T-helper 1 cell treated with Interleukin-12 subunit alpha and Interleukin-12 subunit beta and Interleukin-4 antibody, amounts not matched to agents 30 ng/mL and 1 ng/mL, for 36 hours (primary cell): ENCODE measurements at regions not wholly inside any gene's neighbourhood (a gene's known extent, or its start where the extent isn't known, plus 50 kb on each side); places are given as distances from the start of the nearest gene placed in this dataset.
"Not testable (repeated sequence)": the region's sequence is repeated elsewhere in the genome, so short reads cannot be mapped to it uniquely, and the experiment has no call there.

Source experiments
- intact Hi-C: fragments of 100-400 bp; cut with micrococcal nuclease; formaldehyde crosslinking; loops from one replicate; pipeline ENCODE4 v1.15.1; 2024

DNA sequence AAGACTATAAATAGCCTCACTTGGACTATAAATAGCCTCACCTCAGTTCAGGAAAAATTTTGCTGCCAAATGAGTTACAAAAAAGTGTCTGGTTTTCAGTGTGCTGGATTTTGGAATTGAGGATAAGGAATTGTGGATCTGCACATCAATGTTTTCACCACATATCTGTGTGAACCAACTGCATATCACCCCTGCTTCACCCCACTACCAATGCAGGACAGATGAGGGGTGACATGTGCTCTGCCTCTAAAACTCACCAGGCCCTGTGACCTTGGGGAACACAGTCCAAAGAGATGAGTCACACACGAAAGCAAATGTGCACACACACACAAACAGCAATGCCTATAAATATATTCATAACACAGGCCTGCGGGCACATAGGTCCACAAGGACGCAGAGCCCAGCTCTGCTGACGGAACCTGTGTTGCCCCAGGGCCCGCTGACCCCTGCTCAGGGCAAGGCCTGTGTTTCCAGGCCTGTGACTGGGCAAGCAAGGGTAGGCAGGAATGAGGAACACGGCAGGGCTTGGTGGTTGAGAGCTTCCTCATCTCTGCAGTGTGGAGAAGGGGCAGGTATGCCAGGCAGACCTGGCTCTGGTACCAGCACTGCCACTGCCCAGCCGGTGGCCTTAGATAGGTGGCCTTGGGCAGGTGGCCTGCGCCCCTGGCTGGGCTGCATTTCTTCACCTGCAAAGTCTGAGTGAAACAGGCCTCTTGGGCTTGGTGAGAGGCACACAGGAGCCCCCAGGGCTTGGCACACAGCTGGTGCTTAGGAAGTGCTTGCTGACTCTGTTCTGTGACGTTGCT is 82.4 kb downstream of the ARL6IP4 start:
- intact Hi-C loops, result no loop called here

DNA sequence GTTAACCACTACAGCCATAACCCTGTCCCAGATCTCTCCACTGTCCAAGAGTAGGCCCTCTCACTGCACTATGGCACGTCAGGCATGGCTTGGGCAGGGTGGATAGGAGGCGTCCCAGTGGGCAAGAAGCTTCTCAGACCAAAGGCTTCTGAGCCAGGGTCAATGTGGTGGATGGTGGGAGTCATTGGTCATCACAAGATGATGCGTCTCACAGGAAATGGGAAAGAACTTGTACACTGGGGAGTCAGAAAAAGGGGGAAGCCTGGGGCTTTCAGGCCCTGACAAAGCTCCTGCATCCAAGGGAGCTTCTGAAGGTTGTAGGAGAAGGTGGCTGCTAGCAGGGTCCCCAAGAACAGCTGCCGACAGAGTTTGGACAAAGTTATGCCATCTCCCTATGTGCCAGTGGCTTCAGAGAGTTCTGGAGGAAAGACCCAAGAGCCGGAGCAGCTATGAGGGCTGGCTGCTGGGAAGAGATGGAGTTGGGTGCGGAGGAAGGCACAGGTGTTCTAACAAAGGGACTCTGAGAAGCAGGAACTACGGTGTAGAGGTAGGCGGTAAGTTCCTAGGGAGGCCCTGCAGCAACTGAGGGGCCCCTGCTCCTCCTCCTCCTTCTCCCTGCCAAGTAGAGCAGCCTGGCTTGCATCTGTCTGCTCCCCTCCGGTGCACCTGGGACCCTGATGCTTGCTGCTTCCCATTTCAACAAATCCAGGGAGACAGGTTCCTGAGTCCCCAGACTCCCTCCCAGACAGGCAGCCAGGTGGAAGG is 81.1 kb downstream of the ARL6IP4 start:
- intact Hi-C loops, result no loop called here

DNA sequence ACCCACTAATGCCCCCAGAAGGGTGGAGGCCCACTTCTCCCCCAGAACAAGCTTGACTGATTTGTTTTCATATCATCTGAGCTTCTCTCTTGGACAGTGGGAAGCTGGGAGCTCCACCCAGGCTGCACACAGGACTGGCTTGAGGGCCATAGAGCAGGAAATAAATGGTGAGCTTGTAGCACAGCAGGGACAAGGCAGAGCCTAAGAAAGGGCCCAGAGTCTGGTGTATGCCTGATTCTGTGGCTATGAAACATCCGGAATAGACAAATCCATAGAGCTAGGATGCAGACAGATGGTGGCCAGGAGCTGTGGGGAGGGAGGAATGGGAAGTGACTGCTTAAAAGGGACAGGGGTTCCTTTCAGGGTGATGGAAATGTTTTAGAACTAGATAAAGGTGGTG is 79.0 kb downstream of the ARL6IP4 start:
- intact Hi-C loops, result no loop called here

DNA sequence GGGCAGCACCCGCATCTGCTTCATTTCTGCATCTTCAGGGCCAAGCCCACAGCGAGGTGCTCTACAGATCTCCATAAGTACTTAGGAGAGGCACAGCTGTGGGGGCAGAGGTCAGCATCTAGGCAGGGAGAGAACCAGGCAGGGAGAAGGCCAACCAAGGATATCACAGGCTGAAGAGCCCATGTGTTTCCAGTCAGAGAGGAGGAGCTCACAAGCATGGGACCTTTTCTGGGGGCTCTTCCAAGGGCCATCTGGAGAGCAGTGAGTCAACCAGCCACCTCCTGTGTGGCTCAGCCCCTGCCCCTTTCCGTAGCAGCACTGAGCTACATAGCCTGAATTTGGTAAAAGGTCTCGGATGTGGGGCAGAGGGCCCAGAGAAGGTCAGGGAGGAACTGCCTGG is 78.5 kb downstream of the ARL6IP4 start:
- intact Hi-C loops, result no loop called here

DNA sequence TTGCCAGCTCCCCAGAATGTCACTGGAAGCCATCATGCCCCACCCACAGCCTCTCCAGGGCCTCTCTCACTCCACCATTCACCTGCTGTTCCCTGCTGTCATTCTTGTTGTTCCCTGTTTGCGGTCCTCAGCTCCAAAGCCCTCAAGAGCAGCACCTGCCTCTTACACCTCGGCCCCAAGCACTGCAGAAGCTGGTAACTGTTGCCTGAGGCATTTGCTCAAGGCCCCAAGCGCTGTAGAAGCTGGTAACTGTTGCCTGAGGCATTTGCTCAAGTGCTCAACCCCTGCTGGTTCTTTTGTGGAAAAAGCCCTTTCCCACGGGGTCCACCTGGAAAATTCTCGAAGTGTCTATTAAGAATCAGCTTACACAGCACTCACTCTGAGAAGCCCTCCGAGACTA is 78.0 kb downstream of the ARL6IP4 start:
- intact Hi-C loops, result no loop called here

DNA sequence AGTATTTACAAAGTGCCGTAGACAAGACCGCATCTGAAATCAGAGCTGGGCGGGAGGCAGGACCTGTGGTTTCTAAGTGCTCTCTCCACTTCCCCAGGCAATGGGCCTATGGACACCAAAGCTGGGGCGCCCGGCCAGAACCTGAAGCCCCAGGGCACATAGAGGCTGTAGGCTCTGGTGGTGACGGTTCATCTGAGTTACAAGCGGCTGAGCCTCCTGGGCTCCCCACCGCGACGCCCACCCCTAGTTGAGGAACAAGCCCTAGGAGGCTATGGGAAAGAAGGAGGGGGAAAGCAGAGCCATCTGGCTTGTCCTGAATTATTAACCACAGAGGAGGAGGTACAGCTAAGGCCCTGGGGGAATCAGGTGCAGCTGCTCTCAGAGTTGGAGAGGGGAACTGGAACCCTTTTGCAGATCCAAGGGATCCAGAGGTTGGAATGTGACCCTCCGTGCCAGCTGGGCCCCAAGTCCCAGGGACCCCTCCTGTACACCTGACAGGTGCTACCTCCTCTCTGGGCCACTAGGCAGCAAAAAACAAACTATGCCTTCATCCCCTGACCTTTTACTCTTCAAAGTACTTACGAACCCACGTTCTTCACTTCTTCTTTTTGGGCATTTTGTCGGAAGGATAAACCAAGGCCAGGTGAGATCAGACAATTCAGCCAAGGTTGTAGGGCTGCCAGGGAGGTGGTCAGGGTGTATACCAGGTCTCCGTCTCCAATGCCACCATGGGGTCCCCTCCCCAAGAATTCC is 77.2 kb downstream of the ARL6IP4 start:
- intact Hi-C loops, result no loop called here

DNA sequence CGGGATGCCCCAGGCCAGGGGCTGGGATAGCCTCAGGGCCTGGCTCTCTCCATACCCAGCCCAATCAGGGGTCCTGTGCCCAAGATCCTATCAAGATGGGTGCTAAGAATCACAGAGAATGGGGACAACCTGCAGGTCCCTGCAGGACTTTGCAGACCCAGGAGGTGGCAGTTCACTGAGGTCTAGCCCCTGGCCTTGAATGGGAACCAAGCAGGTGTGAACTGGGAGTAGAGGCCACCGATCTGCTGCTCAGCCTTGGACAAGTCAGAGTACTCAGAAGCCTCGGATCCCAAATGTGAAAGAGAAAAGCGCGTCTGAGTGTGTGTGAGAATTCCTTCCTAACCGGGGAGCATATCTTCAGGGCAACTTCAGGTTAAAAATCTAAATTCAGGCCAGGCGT is 76.2 kb downstream of the ARL6IP4 start:
- intact Hi-C loops, result no loop called here

DNA sequence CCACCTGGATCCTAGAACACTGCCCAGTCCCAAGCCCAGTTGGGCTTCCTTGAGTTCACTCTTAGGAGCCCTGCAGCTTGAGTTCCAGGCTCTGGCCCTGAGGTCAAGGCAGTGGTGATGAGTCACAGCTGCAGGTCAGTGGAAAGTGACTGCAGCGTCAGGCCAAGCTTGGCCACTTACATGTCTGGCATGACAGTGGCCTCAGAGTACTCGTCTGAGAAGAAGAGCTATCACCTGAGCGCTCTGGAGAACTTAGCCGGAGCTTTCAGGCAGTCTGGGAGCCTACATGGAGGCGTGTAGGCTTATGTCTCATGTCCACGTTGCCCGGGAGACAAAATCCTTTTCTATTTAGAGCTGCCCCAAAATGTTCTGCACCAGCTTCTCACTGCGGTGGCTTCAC is 75.6 kb downstream of the ARL6IP4 start:
- intact Hi-C loops, result no loop called here

DNA sequence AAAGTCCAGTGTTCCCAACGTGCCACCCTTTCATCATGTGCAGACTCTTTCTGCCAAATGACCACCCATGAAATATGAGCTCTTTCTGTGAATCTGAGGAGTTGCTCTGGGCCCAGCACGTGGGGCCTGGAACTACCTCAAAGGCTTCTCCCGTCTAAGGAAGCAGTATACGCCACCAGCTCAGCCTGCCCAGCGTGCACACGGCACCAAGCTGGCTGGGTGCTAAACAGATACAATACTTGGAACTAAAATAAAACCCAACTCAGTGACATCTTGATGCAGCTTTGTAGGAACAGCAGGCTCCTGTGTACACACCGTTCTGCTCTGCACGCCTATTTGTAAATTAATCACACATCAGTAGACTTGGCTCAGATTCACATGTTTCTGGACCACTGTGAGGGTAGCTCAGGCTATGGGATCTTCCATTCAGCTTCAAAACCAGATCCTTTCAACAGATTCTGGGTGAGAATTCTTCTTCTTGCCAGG is 74.8 kb downstream of the ARL6IP4 start:
- intact Hi-C loops, result no loop called here

DNA sequence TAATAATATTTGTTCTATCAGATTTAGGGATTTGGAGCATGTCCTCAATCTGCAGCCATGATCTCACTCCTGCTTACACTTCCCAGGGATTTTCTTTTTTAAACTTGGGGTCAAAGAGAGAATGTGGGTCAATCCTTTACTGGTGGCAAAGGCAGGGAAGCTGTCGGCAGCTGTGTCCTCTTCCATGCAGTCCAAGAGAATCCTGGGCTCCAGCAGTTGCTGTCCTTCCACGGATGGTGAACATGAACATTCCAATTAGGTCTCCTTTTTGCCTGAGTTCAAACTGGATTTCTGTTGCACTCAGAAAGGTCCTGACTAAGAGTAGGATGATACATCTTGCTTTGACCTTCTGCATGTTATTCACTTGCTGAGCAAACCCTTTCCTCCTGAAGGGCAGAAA is 73.9 kb downstream of the ARL6IP4 start:
- intact Hi-C loops, result no loop called here

DNA sequence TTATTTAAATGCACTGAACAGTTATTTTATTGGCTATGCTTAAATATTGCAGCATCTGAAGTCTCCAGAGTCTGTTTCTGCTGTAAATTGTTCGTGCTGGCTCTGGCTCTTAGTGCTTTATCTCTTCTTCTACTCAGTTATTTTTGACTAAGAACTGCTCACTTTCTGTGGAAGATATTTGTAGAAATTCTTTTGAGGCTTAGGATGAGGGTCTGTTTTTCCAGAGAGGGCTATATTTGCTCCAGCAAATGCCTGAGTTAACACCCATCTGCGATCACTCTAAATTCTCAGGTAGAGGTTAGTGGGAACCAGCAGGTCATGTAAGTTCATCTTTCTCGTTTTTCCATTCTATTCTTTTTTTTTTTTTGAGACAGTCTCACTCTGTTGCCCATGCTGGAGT is 71.1 kb downstream of the ARL6IP4 start:
- intact Hi-C loops, result no loop called here

DNA sequence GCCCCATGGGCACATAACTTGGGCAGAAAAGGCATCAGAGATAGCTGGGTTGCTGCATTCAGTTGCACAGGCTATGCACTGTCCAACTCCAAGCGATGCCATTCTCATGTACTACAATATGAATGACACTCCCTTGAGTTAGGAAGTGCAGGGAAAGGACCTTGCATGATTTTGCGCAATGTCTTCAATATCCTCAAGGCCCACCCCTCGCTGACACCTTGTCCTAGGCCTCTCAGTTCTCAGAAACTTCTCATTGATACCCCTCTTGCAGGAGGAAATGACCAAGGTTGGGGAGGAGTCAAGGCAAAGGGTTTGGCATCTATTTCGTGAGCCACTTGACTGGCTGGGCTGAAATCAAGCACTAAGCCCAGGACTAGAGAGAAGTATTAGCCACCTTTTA is 70.4 kb downstream of the ARL6IP4 start:
- intact Hi-C loops, result no loop called here

DNA sequence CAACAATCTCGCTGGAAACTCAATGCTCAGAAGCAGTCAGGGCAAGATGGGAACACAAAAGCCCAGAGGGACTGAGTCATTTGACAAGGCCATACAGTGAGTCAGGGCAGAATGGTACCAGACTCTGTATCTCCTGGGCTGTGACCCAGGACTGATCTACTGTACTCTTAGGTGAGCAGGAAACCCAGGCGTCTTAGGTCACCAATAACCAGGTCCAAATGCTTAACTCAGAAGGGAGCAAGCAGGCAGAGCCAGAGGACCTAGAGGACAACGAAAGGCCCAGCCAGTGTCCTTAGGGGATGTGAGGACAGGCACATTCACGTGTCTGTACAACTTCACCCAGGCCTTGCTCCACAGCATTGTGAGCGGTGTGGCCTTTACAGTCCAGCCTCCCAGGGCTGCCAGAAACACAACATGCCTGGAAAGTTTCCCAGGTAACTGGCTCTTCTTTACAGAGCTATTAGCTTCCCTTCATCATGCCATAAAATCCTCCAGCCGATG is 69.9 kb downstream of the ARL6IP4 start:
- intact Hi-C loops, result no loop called here

DNA sequence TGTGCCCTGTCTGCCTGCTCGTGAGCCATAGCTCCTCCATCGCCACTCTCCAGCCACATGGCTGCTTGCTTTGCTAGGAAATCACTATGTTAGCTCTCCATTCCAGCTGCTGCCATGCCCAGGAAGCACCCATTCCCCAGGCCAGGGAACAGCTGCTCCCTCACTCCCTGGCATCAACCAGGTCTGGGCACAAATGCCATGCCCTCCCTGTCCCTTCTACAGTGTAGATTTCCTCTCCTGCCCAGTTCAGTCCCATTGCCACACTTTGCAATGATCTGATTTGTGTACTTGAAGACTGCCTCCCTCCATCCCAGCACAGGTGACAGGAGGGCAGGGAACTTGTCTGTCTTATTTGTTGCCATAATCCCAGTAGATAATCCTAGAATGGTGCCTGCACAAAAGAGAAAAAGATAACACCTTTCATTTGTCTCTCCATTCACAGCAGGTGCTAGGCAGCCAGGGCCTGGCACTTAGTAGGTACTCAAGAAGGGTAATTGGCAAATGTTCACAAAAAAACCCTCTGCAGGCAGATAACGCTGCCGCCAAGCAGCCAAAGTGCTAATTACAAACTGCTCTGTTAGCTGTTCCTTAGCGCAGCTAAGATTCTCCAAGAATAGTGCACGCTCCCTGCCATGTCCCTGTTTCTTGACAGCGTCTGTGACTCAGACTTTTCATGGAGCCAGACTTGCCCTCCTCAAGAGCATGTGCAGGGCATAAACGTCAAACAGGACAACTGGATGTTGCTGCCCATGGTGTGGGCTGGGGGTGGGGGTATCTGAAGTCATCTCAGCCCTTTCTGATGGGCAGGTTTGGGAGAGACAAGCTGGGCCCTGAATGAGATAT is 69.1 kb downstream of the ARL6IP4 start:
- intact Hi-C loops, result no loop called here

DNA sequence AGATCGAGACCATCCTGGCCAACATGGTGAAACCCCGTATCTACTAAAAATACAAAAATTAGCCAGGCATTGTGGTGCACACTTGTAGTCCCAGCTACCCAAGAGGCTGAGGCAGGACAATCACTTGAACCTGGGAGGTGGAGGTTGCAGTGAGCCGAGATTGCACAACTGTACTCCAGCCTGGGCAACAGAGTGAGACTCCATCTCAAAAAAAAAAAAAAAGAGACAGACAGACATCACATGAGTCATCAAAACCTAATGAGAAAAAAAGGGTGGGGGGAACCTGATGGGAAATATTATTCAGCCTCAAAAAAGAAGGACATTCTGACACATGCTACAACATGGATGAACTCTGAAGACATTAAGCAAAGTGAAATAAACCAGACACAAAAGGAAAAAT is 67.4 kb downstream of the ARL6IP4 start:
- intact Hi-C loops, result not testable (repeated sequence)

DNA sequence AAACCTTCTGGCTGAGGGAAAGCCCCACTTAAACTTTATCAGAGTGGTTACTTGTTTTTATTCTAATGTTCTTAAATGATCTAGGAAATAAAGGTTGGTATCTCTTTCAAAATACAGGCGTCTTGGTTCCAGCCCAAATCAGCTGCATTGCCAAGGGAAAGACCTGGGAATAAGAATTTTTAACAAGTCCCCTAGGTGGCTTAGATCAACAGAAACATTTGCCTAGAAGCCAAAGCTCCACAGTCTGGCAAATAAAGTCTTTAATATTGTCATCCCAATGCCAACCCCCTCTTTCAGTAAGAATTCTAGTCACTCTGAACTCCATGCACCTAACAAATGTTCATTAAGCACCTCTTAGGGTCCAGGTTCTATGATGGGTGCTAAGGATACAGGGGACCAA is 66.8 kb downstream of the ARL6IP4 start:
- intact Hi-C loops, result no loop called here

DNA sequence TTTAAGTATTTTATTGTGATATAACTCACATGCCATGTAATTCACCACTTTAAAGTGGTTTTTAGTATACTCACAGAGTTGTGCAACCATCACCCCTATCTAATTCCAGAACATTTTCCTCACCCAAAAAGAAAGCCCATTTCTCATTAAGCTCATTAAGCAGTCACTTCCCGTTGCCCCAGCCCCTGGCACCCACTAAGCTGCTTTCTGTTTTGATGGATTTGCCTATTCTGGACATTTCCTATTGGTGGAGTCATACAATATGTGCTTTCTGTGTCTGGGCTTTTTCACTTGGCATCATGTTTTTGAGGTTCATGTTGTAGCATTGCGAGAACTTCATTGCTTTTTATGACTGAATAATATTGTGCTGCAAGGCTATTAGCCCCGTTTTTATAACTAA is 66.0 kb downstream of the ARL6IP4 start:
- intact Hi-C loops, result no loop called here

DNA sequence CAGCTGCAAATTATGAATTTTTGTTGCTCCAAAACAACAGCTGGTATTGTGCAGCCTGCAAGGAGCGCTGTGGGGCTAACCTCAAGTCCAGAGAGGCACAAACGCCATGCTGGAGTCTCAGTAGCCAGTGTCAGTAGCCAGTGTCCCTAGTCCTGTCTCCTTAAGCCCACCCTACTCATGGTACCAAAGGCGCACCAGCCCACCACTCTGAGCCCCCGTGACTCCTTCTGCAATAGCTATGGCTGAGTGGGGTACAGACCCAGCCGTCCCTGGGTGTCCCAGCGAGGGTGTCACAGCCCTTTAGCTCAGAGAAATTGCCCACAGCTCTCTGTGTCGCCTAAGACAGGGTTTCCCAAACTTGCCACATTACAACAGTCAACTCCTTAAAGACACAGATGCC is 65.2 kb downstream of the ARL6IP4 start:
- intact Hi-C loops, result no loop called here

DNA sequence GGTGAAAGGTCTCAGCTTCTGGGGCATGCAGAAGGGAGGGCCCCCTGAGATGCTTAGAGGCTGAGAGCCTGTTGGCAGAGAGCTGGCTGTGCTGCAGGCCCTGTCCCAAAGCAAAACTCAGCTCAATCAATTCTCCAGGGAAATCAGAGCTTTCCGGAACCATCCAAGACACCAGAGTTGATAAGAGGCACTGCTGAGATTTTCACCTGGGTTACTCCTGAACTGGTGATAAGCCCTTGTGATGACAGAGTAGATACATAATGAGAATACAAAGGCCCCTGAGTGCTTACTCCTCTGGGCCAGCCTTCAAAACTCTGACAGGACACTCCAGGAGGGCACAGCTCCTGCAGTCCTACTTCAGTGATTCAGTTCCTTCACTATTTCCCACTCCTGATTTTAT is 63.9 kb downstream of the ARL6IP4 start:
- intact Hi-C loops, result no loop called here

DNA sequence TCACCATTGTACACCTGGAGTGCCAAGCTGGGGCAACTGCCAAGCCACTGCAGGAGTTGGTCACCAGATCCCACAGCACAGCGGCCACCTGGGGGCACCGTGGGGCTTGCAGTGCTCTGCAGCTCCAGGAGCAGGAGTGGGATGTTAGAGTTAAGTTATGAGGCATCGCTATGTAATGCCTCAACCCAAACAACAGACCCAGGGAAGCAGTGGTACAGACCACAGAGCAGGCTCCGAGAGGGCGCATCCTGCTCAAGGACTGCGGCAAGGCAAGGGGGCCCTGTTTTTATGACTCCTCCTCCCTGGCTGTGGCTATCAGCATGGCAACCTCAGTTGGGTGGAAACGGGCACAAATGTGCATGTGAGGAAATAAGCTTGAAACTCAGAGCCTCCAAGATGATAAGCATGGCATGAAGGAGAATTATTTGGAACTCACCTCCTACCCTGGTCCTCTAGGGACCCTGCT is 63.1 kb downstream of the ARL6IP4 start:
- intact Hi-C loops, result loop anchor here (1.0 to 2.0 kb wide), 5 partner anchors 32 to 195 kb away; partner anchors contain the start of genes MPHOSPH9 and MTRFR

DNA sequence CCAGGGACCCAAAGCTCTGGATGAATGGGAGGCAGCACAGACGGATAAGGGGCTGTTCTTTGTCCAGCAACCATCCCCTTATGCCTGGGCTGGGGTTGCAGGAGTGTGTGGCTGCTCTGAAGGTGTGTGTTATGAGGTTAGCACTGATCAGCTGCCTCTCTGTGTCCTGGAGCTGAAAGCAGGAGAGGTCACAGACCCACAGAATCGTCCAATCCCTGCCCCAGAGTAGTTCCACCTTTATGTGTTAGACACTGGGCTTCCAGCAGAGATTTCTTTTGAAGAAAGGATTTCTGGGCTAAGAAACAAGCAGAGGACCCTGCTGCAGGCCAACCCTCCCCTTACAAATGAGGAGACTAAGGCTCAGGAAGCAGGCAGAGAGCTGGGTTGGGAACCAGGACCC is 62.4 kb downstream of the ARL6IP4 start:
- intact Hi-C loops, result loop anchor here (1.0 to 2.0 kb wide), 5 partner anchors 32 to 195 kb away; partner anchors contain the start of genes MPHOSPH9 and MTRFR
